ENCODE measurements at regions not wholly inside any gene's neighbourhood (a gene's known extent, or its start where the extent isn't known, plus 50 kb on each side); places are given as distances from the start of the nearest gene placed in this dataset.

DNA sequence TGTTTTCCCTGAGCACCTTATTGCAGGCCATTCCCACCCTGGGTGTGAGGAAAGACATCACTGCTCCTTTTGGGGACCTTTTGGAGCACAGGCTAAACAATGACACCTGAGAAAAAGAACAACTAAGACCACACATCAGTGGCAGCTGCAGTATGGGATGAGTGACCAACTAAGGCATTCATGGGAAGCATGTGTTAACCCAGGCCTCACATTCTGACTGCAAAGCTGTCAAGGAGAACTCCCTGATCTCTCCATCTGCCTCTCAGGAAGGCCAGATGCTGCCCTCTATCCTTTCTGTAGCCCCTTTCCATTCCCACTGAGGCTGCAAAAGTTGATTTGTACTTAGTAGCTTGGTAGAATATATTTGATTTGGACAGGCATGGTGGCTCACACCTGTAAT is 130.5 kb upstream of the FOXN2 start:
- TF ChIP-seq, protein P1, sequence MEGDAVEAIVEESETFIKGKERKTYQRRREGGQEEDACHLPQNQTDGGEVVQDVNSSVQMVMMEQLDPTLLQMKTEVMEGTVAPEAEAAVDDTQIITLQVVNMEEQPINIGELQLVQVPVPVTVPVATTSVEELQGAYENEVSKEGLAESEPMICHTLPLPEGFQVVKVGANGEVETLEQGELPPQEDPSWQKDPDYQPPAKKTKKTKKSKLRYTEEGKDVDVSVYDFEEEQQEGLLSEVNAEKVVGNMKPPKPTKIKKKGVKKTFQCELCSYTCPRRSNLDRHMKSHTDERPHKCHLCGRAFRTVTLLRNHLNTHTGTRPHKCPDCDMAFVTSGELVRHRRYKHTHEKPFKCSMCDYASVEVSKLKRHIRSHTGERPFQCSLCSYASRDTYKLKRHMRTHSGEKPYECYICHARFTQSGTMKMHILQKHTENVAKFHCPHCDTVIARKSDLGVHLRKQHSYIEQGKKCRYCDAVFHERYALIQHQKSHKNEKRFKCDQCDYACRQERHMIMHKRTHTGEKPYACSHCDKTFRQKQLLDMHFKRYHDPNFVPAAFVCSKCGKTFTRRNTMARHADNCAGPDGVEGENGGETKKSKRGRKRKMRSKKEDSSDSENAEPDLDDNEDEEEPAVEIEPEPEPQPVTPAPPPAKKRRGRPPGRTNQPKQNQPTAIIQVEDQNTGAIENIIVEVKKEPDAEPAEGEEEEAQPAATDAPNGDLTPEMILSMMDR (IDR thresholded peaks at IDR 0.05) = no peak
- H3K27me3 Mint-ChIP-seq (ENCODE audit: low read depth) = no peaks in the 10 kb centered on the region

DNA sequence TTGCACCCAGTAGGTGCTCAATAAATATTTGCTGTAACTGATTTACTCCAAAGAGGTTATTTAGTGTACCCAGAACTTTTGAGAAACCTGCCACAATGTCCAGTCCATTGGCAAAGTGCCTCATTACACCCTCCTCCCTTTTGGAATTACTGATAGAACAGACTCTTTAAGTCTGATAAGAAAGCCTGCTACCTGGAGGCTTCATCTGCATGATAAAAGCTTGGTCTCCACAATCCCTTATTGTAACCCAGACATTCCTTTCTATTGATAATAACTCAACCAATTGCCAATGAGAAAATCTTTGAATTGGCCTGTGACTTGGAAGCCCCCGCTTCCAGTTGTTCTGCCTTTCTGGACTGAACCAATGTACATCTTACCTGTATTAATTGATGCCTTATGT is 127.0 kb upstream of the FOXN2 start:
- H3K4me3 Mint-ChIP-seq (ENCODE audit: unreplicated experiment) = no peak overlapping the region
- no peak overlapping the region for H3K27ac Mint-ChIP-seq (ENCODE audit: unreplicated experiment)
- no peaks in the 10 kb centered on the region for H3K4me1 Mint-ChIP-seq (ENCODE audit: low read depth)
- no peak for DNase-seq (ENCODE audit: low spot score)
- TF ChIP-seq, protein P1 (IDR thresholded peaks at IDR 0.05) = no peak
- no peaks in the 10 kb centered on the region for H3K36me3 Mint-ChIP-seq (ENCODE audit: low read depth)
- H3K27me3 Mint-ChIP-seq (ENCODE audit: low read depth) = no peaks in the 10 kb centered on the region
- no peaks in the 10 kb centered on the region for H3K9me3 Mint-ChIP-seq (ENCODE audit: low read depth)

More for the DNA sequence above, 130.5 kb upstream of the FOXN2 start:
- no peak overlapping the region for H3K4me3 Mint-ChIP-seq (ENCODE audit: unreplicated experiment)
- H3K9me3 Mint-ChIP-seq (ENCODE audit: low read depth) = no peaks in the 10 kb centered on the region
- H3K4me1 Mint-ChIP-seq (ENCODE audit: low read depth) = no peaks in the 10 kb centered on the region
- no peak overlapping the region for H3K27ac Mint-ChIP-seq (ENCODE audit: unreplicated experiment)
- no peaks in the 10 kb centered on the region for H3K36me3 Mint-ChIP-seq (ENCODE audit: low read depth)
- DNase-seq (ENCODE audit: low spot score) = no peak

- Mint-ChIP-seq H3K4me3 (ENCODE audit: unreplicated experiment) (no peak overlapping the region), H3K27me3 (ENCODE audit: low read depth) (no peaks in the 10 kb centered on the region), H3K27ac (ENCODE audit: unreplicated experiment) (no peak overlapping the region), H3K4me1 (ENCODE audit: low read depth) (no peaks in the 10 kb centered on the region), H3K9me3 (ENCODE audit: low read depth) (no peaks in the 10 kb centered on the region), H3K36me3 (ENCODE audit: low read depth) (no peaks in the 10 kb centered on the region)
- no peak for DNase-seq (ENCODE audit: low spot score)
- TF ChIP-seq, protein P1 (IDR thresholded peaks at IDR 0.05) = no peak
Observed at GRCh38 chr2:48189552-48190228, 124.8 kb upstream of the FOXN2 start.

DNA sequence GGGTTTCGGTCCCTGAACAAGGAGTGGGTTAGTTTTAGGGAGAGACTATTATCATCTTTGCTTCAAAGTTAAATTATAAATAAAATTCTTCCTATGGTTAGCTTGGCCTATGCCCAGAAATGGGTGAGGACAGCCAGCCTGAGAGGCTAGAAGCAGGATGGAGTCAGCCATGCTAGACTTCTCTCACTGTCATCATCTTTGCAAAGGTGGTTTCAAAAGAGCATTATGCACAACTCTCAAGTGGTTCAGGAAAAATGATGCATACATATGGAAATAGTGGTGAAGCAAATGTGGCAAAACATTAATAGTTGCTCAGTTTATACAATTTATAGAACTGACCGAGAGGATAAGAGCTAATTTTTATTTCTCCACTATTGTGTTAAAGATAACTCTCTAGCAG is 124.3 kb upstream of the FOXN2 start:
- TF ChIP-seq, protein P1 (IDR thresholded peaks at IDR 0.05) = no peak
- Mint-ChIP-seq H3K4me1 (ENCODE audit: low read depth) (no peaks in the 10 kb centered on the region), H3K9me3 (ENCODE audit: low read depth) (no peaks in the 10 kb centered on the region), H3K27ac (ENCODE audit: unreplicated experiment) (no peak overlapping the region), H3K4me3 (ENCODE audit: unreplicated experiment) (no peak overlapping the region), H3K36me3 (ENCODE audit: low read depth) (no peaks in the 10 kb centered on the region), H3K27me3 (ENCODE audit: low read depth) (no peaks in the 10 kb centered on the region)
- no peak for DNase-seq (ENCODE audit: low spot score)

- TF ChIP-seq, protein P1 (IDR thresholded peaks at IDR 0.05) = no peak
- H3K4me3 Mint-ChIP-seq (ENCODE audit: unreplicated experiment) = no peak overlapping the region
- H3K27ac Mint-ChIP-seq (ENCODE audit: unreplicated experiment) = no peak overlapping the region
Observed at GRCh38 chr2:48194641-48195040, 119.8 kb upstream of the FOXN2 start.

More at GRCh38 chr2:48194641-48195040, 119.8 kb upstream of the FOXN2 start:
- Mint-ChIP-seq H3K4me1 (ENCODE audit: low read depth) (no peaks in the 10 kb centered on the region), H3K27me3 (ENCODE audit: low read depth) (no peaks in the 10 kb centered on the region), H3K9me3 (ENCODE audit: low read depth) (no peaks in the 10 kb centered on the region), H3K36me3 (ENCODE audit: low read depth) (no peaks in the 10 kb centered on the region)
- no peak for DNase-seq (ENCODE audit: low spot score)
